K562 (cell line): ENCODE measurements at regions not wholly inside any gene's neighbourhood (a gene's known extent, or its start where the extent isn't known, plus 50 kb on each side); places are given as distances from the start of the nearest gene placed in this dataset.

Experiments
- CREB3 ChIP-seq: fragments of 450-650 bp; conservative IDR thresholded peaks from 2 replicates; pipeline ENCODE4 v1.6.1; 2016; ENCODE audit warnings: missing genetic modification characterization, low read depth, mild to moderate bottlenecking, missing compliant biosample characterization, moderate library complexity
- ETS2 ChIP-seq: IDR thresholded peaks from 2 replicates; pipeline ENCODE4 v1.6.1; 2016; ENCODE audit warnings: borderline replicate concordance, missing genetic modification characterization, mild to moderate bottlenecking, moderate library complexity, missing compliant biosample characterization; ENCODE audit not compliant: poor library complexity, severe bottlenecking
- EZH2 ChIP-seq: IDR thresholded peaks from 2 replicates; pipeline ENCODE4 v1.6.1; 2012; ENCODE audit warnings: low read depth, mild to moderate bottlenecking, inconsistent platforms, low read length, borderline replicate concordance
- FOS ChIP-seq: IDR thresholded peaks from 3 replicates; pipeline ENCODE4 v1.6.1; 2011; ENCODE audit not compliant: insufficient read length; ENCODE audit errors: extremely low read depth
- HEY1 ChIP-seq: fragments of 250-450 bp; sonication (Bioruptor Pico); IDR thresholded peaks from 2 replicates; pipeline ENCODE4 v1.5.0; 2020; ENCODE audit warnings: mild to moderate bottlenecking, moderate library complexity, borderline replicate concordance
- JUNB ChIP-seq: fragments of 450-650 bp; formaldehyde crosslinking; conservative IDR thresholded peaks from 2 replicates; pipeline ENCODE4 v1.4.0; 2020; ENCODE audit warnings: mild to moderate bottlenecking
- ZBTB34 ChIP-seq: fragments of 250-450 bp; sonication (Bioruptor Pico); IDR thresholded peaks from 2 replicates; pipeline ENCODE4 v1.8.0; 2021; ENCODE audit warnings: mild to moderate bottlenecking, moderate library complexity

GRCh38 chr11:112770487-112770886 lies 190.7 kb upstream of the NCAM1 start:
- no peak for TF ChIP-seq JUNB (CRISPR knock-in tag)
- TF ChIP-seq HEY1 (CRISPR knock-in tag): no peak
- TF ChIP-seq ETS2 (tag): no peak
- no peak for TF ChIP-seq EZH2
- no peak for TF ChIP-seq CREB3
- no peak for TF ChIP-seq ZBTB34 (CRISPR knock-in tag)
- TF ChIP-seq FOS: no peak
